ENCODE measurements at regions not wholly inside any gene's neighbourhood (a gene's known extent, or its start where the extent isn't known, plus 50 kb on each side); places are given as distances from the start of the nearest gene placed in this dataset.

GRCh38 chr16:63904930-63905329 lies 1216.9 kb downstream of the CDH11 start:
- TF ChIP-seq CTCF (IDR thresholded peaks at IDR 0.05) (no peak), POLR2A (IDR thresholded peaks at IDR 0.05) (no peak)

Measured in uterus (tissue), 2 donors.